Stimulated activated CD4-positive, alpha-beta T cell treated with anti-CD3 and anti-CD28 coated beads, Interleukin-4, amount 100 ng/mL, for 1 hour (primary cell): ENCODE measurements at regions not wholly inside any gene's neighbourhood (a gene's known extent, or its start where the extent isn't known, plus 50 kb on each side); places are given as distances from the start of the nearest gene placed in this dataset.

Source experiments
- DNase-seq: peaks from one replicate; pipeline ENCODE4 v3.0.0-alpha.2; 2020

- DNase-seq: no peak
These were observed 716.6 kb downstream of the BCL11B start for GRCh38 chr14:98555440-98555839.

- no peak for DNase-seq
These were observed 708.0 kb downstream of the BCL11B start for GRCh38 chr14:98564006-98564405.

- no peak for DNase-seq
These were observed 707.5 kb downstream of the BCL11B start for GRCh38 chr14:98564541-98564940.

GRCh38 chr14:98571104-98571503 lies 700.9 kb downstream of the BCL11B start:
- DNase-seq: no peak

DNA sequence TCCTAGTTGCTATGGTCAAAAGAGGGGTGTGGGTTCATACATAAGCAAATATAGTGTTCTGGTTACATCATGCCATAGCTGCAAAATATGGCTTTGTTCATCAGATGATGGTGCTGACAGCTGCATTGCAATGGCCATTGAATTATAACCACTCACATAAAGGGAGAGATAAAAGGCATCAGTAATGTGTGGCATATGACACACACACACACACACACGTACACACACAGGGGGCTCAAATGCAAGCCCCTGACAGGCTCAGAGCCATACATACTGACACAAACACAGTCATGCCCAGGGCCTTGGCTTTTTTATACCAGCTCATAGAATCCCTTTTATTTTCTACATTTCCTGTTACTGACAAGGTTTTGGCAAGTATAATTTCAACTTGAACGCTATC lies 698.9 kb downstream of the BCL11B start:
- DNase-seq: no peak

GRCh38 chr14:98576463-98576862 lies 695.5 kb downstream of the BCL11B start:
- DNase-seq: no peak

DNA sequence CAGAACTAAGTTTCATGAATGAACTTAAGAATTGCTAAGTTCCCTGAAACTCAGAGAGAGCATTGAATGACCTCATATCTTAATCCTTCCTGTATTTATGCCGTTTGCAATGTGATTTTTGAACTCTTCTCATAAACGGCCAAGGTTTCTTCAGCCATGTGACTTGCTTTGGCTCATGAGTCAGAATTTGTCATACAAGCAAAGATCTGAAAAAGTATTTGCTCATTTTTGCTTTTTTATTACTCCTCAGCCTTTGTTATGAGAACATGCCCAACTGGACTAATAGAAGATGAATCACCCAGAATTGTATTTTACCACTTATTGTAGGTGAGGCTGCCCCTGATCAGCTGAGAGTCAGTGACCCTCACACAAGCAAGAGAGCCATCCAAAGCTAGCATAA lies 693.8 kb downstream of the BCL11B start:
- DNase-seq: no peak

- DNase-seq: no peak
These were observed 692.9 kb downstream of the BCL11B start for GRCh38 chr14:98579140-98579539.

DNA sequence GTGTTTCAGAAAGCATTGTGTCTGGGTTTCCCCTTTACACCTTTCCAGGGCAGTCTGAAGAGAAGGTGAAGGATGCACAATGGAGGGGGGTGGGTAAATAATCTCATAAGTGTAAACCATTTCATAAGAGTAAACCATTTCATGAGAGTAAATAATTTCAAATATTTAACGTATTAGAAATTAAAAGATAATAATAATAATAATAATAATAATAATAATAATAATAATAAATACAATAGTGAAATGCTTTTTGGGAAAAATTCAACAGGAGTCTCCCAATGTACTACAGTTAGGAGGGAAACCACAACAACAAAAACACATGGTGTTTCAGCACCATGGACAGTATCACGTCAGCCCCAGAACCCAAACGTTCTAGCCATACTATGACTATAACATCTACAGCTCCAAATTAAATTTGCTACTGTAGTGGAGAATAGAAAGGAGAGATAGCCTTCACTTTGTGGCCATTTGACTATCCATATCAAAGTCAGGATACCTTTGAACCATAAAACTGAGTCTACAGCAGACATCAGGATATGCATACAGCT lies 691.8 kb downstream of the BCL11B start:
- no peak for DNase-seq

DNA sequence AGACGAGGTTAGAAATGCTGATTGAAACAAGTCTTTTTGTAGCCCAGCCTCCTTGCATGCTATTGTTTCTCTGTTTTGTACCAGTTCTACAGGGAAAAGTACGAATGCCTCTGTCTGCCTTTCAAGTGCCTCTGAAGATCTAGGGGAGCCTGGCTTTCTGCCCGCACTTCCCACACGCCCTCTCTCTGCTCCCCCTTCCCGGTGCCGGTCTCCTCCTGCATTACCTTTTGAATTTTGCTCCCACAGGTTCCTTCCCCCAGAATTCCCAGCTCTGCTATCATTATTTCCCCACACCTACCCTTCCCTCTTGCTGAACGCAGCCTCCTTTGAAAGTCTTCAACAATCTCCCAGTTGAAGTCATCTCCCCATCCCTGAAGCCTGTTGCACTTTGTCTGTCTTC lies 689.7 kb downstream of the BCL11B start:
- no peak for DNase-seq

DNA sequence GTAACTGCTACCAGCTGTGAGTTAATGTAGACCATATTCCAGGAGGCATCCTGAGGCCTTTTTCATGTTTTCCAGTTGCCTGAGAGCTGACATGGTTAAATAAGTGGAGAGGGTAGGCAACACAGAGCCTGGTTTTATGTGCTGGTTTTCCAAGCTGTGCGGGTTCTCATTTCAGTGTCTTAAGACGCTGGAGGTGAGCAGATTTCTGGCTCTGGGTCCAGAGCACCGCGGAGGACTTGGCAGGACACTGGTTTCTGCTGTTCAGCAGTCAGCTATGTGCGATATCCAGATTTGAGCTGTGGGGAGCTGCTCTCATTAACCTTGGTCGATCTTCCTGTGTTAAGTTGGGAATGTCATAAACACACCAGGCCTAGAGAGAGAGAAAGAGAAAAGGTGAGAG lies 680.8 kb downstream of the BCL11B start:
- no peak for DNase-seq

DNA sequence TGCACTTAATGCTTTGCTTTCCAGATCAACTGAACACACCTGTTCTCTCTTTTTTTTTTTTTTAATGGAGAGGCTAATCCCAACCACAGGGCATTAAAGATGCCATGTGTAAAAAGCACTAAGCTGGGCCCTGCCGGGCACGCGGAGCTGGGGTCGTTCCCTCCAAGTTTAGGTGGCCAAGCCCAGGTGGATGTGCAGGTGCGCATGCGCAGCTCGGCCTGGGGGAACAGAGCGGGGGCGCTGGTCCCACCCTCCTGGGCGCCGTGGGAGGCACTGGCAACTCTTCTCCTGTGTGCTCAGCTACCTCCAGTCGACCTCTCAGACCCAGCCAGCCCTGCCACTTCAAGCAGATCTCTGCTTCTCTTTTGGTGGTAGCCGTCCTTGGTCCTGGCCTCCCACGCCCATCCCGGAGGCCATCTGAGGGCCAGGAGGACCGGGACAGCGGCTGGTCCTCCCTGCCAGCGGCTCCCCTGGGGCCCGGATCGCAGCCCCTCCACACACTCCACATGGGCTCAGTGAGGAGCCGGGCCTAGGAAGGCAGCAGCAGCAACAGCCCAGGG lies 679.3 kb downstream of the BCL11B start:
- no peak for DNase-seq

DNA sequence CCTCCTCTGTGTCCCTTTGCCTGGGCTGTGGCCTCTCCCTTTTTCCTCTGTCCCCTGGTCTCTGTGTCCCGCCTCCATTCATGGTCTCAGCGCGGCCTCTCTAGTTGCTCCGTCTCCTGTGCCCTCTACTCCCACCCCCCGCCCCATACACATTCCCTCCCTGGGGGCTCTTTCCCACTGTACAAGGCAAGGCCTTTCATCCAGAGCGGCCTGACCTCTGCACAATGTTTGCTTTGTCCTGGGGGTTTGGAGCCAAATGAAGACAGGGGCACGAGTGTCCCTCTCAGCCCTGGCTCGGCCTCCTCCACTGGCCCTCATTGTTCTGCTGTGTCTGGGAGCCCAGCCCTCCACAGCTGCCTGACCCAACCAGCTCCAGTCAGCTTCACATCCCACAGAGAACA lies 678.6 kb downstream of the BCL11B start:
- no peak for DNase-seq

DNA sequence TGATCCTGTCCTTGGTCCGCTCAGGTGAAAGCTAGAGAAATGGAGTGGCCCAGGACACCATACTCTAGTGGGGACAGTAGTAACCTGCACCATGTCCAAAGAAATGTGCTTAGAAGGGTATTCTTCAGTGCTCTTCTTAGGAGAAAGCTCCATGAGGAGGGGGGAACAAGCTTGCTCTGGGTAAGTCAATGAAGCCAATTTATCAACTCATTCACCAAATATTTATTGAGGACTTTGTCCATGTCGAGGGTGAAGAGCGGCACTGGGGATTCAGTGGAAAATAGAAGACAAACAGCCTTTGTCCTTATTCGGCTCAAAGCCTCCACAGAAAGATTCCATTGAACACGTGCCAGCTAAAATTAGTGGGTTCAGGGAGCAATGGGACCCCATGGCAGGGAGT lies 677.8 kb downstream of the BCL11B start:
- DNase-seq: no peak

- no peak for DNase-seq
These were observed 673.4 kb downstream of the BCL11B start for GRCh38 chr14:98598576-98598975.

GRCh38 chr14:98599082-98599481 lies 672.9 kb downstream of the BCL11B start:
- DNase-seq: no peak

DNA sequence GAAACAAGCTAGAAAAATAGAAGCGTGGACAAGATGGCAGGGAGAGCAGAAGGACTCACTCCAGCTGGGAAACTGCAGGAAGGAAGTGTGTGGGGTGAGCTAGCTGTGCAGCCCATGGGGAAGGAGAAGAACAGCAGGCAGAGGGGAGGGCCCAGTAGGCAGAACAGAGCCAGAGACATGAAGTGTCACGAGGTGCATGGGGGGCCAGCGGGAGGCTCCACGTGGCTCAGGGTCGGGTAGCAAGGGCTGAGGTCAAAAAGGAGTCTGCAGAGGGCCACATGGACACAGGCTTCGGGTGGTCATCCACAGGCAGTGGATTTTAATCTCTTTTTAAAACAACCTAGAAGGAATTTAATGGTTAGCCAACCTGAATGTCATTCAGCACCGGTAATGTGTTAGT lies 669.0 kb downstream of the BCL11B start:
- no peak for DNase-seq

GRCh38 chr14:98605043-98605442 lies 667.0 kb downstream of the BCL11B start:
- DNase-seq: no peak

DNA sequence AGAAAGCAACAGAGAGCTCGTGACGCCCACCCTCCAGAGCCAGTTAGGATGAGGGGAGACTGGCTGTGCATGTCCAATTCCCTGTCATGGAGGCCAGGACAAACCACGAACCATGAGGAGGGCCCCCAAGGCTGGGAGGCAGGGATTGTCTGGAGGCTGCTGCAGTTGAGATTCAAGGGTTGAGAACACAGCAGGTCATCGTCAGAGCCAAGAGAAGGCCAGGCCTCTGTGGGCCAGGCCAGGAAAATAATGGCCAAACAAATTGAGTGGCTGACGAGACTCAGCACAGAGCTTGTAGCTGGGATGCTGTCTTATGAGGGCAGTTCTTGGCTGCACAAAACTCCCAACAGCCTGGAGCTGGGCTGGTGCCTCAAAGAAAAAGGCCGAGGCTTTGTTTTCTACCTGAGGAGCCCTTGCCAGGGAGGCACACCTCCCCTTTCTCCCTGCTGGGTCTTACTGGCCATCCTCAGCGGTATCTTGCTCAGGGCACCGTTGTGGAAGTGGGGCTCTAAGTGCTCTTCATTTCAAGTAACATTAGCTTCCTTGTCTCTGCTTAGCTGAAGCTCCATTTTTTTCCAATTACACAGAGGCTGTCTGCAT lies 665.9 kb downstream of the BCL11B start:
- DNase-seq: no peak

DNA sequence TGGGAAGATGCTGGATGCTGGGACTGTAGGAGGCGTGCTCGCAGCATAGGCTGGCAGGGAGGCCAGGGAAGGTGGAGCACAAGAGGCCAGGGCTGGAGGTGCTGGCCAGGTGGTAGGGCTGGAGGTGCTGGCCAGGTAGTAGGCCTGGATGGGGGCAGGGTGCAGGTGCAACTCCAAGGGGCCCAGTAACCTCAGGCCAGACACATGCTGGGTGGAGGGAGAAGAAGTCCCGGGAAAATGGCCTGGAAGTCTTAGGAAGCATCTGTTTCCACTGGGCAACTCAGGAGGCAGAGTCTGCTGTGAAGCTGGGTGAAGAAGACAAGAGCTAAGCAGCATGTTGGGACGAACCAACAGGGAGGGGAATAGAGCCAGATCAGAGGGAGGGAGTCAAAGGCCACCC lies 665.2 kb downstream of the BCL11B start:
- DNase-seq: no peak

GRCh38 chr14:98607341-98607910 lies 664.6 kb downstream of the BCL11B start:
- DNase-seq: no peak

DNA sequence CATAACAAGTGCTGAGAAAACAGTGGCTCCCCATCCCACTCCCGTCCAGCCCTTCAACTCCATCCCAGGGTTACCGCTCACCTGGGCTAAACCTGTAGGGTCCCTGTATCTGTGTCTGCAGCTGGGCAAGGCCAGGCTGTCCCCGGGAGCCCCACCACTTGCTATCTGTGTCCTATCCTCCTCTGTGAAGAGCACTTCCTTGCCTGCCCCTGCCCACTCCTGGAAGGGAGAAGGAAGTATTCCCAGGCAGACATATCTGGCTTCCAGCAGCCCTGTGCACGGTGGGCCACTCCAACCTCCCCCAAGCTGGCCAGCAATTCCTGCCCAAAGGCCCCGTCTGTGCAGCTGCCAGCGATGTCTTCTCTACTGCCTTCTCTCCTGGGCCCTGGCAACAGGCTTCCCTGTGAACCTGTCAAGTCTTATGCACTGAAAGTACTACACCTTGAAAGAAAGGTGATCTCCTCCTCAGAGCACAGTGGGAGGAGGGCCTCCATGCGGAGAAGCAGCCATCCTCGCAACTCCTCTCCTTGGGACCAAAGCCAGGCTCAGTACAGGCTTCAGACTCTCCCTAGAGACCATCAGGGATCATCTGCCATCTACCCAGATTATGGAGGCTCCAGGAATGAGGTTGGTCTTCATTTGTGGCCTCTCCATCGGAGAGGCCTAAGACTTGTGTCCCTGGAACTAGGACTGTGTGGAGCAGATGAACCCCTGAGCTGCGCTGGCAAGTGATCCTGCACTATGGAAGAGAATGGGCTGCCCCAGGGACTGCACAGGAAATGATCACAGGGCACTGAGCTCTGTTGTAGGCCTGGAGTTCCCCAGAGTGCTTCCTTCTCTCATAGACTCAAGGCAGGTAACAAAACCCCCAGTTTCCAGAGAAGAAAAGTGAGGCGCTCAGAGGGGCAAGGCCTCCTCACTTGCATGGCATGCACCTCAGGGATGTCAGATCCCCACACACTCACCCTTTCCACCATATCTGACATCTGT lies 663.6 kb downstream of the BCL11B start:
- DNase-seq: no peak

DNA sequence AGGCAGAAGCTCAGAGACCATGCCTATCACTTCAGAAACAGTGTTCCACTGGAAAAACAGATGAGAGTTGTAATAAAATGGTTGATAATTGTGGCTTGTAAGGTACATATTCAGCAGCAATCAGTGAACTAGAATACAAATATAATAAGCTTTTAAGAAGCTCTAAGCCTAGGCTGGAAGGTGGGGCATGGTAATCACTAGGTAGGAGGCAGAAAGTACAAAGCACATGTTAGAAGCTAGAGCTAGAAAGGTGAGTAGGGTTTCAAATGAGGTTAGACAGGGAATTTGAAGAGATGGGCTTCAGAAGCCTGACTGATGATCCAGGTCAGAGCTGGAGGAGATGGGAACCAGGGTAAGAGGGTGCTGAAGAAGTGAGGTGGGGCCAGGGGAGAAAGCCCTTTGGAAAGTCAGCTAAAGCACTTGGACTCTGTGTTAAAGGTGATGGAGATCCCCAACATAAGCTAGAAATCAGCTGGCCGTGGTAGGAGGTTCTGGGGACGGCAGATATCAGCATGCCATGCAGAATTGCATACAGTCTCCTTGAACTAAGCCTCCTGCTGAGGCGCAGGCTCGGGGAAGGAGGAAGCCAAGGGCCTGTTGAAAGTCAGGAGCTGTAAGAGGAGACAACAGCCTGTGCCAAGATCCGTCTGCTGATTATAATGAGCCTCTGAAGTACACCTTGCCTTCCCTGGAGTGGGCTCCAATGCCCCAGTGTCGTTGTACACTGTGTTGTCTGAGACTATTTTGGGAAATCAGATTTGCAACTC lies 659.4 kb downstream of the BCL11B start:
- no peak for DNase-seq
